Stimulated activated CD4-positive, alpha-beta T cell treated with anti-CD3 and anti-CD28 coated beads, Interleukin-12 subunit alpha, Interleukin-12 subunit beta, amount 100 ng/mL, for 4 hours (primary cell): ENCODE measurements at regions not wholly inside any gene's neighbourhood (a gene's known extent, or its start where the extent isn't known, plus 50 kb on each side); places are given as distances from the start of the nearest gene placed in this dataset.
"Not testable (repeated sequence)": the region's sequence is repeated elsewhere in the genome, so short reads cannot be mapped to it uniquely, and the experiment has no call there.

ENCODE experiments used
- DNase-seq: peaks from one replicate; pipeline ENCODE4 v3.0.0-alpha.2; 2020

DNA sequence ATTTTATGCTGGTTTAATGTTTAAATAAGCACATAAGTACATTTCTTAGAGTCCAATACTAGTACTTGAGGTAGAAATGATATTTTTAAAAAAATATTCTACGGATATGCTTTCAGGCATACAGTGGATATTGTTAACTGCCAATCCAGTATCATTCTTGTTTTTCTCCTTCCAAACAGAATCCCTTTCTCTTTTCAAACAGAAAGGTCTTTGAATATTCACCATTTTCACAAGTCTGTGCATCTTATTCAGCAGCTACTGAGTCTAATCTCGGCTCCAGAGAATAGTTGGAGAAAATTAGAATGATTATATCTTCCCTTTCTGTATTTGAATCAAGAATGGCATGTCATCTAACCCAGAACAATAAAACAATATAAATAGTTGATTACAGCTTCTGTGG lies 174.5 kb downstream of the GOLGA6L6 start:
- no peak for DNase-seq

DNA sequence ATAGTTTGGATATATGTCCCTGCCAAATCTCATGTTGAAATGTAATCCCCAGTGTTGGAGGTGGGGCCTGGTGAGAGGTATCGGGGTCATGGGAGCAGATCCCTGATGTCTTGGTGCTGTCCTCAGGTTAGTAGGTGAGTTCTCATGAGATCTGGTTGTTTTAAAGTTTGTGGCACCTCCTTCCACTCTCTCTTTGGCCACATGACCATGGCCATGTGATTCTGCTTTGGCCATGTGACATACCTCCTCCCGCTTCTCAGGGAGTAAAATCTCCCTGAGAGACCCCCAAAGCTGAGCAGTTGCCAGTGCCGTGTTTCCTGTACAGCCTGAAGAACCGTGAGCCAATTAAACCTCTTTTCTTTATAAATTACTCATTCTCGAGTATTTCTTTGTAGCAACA lies 178.0 kb downstream of the GOLGA6L6 start:
- DNase-seq: not testable (repeated sequence)

DNA sequence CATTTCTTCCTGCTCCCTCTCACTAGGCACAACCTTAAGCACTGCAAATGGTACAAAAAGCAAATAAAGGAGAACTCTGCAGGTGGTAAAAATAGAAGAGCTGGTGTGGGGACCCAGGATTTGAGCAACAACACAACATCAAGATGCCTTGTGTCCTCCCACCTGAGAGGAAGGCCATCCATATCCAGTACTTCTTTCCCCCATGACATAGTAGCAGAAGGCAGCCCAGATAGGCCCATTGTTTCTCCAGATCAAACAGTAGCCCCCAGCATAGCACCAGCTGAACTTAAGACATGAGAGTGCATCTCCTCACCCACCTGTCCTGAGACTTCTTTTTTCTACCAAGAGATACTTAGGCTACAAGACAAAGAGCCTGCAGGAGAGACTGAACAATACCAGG lies 180.5 kb downstream of the GOLGA6L6 start:
- DNase-seq: no peak

DNA sequence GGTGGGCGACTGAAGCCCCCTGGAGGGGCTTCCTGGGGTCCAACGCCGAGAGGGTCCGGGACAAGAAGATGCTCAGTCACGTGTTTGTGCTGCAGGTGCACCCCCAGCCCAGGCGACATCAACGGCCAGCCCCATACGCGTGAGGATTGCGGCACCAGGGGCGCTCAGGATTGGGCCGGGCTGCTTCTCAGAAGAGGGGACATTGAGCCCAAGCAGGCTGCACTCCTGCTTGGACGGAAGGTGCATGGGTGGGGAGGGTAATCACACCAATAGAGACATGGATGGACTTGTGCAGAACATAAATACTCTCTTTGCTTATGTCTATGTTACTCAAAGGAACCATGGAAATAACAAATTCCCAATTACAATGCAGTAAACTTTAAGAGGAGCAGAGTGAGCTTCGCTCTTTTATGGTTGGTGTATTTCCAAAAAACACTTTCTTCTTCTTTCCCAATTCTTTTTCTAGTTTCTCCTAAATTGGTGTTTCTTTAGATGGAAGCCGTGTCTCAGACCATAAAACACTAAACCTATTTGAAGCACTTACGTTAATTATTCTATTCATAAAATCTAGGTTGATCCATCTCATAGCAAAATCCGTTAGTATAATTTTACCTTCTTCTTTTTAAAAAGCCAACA lies 182.7 kb downstream of the GOLGA6L6 start:
- no peak for DNase-seq

DNA sequence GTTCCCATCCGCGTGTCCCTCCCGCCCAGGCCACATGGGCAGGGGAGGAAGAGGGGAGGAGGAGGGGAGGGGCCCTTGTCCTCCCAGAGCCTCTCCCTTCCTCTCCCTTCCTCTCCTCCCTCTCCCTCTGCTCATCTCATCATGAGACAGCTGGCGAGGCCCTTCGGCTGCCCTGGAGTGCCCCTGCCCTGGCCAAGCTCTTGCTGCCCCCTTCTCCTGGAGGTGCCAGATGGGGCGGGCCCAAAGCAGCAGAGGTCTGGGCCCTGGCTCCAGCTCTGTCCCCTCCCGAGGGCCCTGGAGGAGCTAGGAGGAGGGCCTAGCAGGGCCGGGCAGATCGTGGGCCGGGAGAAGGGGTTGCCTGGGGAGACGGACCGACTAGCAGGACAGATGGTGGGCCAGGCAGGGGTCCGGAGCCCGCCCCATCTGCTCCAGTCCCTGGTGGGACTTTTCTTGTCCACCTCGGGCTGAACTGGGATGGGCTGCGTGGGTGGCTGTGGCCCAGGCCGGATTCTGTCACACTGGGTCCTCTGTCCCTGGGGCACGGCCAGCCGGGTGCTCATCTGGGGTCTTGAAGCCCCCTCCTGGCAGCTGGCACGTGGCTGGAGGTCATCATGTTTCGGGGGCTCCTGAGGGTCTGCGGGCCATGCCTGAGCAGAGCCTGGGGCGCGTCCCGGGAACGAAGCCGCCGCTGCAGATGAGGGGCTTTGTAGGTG lies 183.4 kb downstream of the GOLGA6L6 start:
- DNase-seq: no peak

DNA sequence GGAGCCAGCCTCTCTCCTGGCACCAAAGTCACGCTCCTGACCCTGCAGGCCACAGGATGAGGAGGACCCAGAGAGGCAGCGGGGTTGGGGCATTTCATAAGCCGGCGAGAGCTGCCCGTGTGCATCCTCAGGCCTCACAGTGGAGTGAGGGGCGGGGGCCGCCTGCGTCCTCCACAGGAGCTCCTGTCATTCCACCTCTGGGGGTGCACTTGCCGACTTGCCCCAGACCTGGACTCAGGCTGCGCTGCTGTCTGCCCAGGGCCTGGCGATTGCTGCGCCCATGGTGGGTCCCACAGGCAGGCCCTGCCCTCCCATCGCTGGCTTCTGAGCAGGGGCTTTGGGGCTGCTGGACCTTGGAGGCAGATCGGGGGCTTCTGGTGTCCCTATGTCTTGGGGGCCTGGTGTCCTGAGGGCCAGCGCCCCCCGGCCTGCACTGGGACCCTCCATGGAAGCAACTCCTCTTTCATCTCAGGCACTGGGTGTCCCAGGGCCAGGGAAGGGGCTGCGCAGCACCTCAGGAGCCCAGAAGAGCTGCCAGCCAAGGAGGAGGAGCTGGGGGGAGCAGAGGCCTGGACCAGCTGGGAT lies 184.0 kb downstream of the GOLGA6L6 start:
- no peak for DNase-seq

DNA sequence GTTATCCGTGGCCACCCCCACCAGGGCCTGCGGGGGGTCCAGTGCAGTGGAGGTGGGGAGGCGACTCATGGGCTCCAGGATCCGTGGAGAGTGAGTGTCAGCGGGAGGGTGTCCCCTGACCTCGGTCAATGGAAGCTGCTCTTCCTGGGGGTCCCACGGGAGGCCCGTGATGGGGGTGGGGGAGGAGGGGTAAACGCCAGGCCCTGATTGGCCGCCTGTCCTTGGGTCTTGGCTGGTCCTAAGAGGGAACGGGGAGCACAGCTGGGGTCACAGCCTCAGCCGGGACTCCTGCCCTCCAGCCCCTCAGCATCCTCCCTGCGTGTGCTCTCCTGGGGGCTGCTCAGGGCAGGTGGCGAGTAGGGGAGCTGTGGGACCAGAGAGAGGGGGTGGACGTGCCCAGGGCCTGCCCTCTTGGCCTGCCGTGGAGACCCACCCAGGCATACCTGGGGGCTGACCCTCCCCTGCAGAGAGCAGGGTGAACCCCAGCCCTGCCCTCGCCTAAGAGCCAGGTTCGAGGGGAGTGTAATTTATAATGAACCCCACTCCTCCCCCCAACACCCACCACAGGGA lies 184.6 kb downstream of the GOLGA6L6 start:
- DNase-seq: no peak

DNA sequence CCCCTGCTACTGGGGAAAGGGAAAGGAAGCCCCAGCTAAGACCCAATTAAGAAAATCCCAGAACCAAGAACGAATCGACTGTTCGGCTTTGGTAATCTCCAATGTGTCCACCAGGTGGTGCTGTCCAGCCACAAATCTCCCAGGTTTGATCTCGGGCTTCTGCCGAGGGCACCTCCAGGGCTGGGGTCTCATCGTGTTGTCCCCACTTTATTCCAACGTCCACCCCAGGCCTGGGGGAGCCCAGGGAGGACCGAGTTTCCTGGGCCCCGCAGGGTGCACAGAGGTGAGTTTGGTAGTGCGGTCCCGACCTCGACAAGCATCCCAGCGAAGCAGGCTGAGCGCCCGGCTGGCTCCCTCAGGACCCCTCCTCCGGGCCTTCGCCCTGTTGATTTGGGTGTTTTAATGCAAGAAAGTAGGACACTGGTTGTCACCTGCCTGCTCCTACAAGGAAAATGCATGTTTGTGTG lies 185.1 kb downstream of the GOLGA6L6 start:
- DNase-seq: peak; percentile 84

DNA sequence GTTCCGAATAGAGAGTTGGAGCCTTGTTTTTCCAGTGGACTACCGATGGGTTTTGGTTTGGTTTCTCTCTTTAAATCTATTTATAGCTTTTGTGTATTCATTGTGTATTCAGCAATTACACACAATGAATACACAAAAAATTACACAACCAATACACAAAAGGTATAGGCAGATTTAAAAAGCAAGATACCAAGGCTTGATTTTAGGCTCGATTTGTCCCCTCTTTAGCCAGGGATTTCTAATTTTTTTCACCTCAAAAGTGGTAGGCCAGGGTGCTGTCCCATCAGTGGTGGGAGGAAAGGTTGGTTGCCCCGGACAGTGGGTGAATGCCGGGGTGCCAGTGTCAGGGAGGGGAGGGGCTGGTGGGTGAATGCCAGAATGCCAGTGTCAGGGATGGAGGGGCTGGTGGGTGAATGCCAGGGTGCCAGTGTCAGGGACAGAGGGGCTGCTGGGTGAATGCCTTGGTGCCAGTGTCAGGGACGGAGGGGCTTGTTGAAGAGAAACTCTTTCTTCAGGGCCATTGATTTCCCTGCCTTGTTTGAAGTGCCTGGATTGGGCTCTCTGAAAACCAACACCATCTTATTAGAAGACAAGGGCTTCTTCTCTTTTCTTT lies 186.2 kb downstream of the GOLGA6L6 start:
- DNase-seq: no peak

DNA sequence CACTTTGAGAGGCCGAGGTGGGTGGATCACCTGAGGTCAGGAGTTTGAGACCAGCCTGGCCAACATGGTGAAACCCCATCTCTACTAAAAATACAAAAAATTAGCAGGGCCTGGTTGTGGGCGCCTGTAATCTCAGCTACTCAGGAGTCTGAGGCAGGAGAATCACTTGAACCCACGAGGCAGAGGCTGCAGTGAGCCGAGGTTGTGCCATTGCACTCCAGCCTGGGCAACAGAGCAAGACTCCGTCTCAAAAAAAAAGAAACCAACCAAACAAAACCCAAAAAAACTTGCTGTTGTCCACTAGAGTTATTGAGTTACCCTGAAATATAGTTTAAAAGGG lies 186.7 kb downstream of the GOLGA6L6 start:
- not testable (repeated sequence) for DNase-seq

DNA sequence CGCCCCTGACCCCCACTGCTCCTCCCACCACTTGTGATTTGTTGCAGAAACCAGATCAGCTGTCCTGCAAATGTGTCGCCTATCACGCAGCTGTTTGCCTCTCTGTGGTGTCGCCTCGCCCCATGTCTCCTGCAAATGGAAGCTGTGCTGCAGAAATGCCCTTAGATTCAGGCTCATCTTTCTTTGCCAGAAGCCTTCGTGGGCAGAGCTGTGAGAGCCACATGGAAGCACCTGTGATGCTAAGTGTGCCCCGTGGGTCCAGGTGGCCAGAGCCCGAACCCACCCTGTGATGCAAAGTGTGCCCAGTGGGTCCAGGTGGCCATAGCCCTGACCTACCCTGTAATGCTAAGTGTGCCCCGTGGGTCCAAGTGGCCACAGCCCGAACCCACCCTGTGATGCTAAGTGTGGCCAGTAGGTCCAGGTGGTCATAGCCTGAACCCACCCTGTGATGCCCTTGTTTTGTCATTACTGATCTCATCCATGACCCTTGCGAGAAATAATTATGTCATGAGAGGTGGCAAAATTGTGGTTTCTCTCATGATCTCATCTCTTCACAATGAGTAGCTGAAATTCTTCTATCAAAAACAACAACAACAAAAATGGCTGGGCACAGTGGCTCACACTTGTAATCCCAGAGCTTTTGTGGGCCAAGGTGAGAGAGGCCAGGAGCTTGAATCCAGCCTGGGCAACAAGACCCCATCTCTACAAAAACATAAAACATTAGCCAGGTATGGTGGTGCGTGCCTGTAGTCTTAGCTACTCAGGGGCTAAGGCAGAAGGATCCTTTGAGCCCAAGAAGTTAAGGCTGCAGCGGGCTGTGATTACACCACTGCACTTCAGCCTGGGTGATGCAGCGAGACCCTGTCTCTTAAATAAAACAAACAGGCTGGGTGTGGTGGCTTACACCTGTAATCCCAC lies 187.4 kb downstream of the GOLGA6L6 start:
- DNase-seq: no peak

DNA sequence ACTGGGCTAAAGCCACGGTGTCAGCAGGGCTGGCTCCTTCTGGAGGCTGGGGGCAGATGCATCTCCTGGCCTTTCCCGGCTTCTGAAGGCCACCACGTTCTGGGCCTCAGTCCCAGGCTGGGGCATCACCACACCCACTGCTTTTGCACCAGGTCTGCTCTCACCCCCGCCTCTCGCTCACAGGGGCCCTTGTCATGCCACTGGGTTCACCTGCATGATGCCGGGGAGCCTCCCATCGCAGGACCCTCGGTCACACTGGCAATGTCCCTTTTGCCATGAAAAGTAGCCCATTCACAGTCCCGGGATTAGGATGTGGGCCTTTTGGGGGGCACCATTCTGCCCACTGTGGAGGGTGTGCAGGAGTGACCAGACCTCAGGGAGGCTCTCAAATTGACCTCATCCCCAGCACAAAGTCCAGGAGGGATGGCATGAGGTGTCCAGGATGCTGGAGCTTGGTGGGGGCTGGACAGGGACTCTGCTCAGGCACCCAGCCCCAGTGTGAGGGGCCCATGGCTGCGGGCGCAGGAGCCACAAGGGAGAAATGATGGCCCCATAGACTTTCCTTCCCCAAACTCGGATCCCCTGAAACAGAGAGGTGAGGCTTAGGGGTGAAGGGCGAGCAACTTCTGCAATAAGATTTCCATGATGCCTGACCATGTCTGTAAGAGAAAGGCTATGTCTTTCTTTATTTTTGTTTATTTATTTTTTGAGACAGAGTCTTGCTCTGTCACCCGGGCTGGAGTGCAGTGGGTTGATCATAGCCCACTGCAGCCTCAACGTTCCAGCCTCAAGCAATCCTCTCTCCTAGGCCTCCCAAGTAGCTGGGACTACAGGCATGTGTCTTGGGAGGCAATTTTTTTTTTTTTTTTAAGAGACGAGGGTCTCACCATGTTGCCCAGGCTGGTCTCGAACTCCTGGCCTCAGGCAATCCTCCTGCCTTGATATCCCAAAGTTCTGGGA lies 189.1 kb downstream of the GOLGA6L6 start:
- DNase-seq: no peak

DNA sequence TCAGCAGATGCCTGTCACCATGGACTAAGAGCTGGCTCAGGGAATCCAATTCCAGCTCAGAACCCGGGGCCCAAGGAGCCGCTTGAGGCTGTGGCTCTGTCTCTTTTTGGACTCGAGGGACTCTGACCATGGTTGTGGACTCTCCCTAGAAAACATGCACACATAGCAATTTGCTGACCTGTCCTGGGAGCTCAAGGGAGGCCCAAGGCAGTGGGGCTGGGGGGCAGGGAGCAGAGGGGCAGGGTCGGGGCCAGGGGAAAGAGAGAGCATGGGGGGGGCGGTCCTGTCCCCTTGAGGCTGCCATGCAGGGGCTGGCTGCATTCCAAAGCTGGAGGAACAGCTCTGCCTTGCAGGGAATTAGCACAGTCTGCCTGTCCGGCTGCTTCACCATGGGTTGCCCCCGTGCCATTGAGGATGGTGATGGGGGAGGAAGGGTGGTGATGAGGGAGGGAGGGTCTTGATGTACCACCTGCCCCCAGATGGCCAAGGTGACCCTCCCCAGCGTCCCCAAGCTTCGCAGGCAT lies 190.1 kb downstream of the GOLGA6L6 start:
- DNase-seq: no peak

DNA sequence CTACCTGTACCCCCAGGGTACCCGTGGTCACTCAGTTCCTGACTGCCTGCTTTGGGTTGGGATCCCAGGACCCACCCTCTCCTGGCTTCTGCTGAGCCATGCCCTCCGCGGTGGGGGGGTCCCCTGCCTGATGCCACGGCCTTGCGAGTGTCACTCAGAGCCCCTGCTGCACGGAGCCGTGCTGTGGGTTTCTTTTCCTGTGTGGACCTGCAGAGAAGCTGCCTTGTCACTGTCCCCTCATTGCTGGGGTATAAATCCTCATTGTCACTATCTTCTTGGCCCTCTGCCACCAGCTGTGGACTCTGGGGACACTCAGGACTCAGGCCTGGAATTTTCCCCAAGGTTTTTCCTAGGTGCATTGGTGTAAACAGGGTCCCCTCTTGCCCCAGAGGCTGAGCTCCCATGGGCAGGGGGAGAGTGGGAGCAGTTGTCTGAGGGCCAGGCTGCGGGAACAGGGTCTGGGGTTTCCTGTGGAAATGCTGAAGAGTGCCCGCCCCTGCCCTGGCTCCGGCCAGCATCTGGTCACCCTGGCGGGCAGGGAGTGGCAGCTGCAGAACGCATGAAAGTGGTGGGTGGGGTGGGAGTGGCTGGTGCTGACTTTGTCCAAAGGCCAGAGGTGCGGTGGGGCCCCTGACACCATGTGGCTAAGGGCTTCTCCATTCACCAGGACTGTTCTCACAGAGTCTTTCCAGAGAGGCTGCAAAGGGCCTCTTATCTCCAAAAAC lies 191.7 kb downstream of the GOLGA6L6 start:
- DNase-seq: no peak

DNA sequence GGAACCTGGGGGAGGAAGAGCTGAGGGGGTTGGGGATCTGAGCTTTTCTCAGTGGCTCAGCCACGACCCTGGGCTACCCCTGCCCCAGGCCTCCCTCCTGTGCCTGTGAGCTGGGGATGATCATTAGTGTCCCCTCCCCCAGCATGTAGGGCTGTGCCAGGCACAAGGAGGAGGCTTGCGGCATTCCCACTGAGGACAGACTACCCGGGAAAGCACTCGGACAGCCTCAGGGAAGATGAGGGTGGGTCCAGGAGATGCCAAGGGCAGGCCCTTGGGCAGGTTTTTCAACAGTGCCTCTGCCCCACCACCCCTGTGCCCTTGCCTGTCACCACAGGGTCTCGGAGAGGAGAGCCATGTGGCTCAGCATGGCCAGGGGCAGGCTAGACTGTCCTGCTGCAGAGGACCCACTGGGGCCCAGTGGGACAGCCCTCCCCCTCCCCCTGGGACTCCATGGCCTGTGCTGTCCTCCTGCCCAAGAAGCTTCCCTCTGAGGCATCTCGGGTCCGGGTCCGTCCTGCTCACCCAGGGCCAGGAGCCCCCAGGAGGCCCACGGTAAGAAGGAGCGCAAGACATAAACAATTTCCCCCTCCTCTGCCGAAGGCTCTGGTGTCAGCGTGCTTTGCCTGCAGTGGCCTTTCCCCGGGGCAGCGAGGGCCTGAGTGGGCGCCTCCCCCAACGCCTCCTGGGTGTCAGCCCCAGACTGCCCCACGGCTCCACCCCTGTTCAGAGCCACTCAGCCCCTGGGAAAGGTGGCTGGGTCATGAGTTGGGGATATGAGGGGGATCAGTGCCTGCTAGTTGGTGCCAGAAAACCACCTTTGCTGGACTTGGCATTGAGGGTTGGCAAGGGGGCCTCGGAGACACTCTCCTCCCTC lies 192.5 kb downstream of the GOLGA6L6 start:
- DNase-seq: no peak

DNA sequence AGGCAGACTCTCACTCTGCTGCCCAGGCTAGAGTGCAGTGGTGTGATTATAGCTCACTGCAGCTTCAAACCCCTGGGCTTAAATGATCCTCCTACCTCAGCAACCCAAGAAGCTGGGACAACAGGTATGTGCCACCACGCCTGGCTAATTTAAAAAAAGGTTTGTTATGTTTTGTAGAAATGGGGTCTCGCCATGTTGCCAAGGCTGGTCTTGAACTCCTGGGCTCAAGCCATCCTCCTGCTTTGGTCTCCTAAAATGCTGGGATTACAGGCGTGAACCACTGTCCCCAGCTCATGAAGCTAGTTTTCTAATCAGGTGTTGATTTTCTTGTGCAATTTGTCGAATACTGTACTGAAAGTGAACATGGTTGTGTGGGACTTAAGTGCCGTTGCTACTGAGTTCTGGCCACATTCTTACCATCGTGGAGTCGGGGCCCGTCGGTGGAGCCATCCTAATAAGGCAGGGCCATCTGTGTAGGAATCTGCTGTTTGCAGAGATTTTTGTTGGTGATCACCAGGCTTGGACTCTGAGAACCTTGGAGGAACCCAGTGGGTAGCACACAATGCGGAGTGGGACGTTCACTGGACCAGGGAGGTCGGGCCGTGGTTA lies 193.2 kb downstream of the GOLGA6L6 start:
- DNase-seq: no peak

DNA sequence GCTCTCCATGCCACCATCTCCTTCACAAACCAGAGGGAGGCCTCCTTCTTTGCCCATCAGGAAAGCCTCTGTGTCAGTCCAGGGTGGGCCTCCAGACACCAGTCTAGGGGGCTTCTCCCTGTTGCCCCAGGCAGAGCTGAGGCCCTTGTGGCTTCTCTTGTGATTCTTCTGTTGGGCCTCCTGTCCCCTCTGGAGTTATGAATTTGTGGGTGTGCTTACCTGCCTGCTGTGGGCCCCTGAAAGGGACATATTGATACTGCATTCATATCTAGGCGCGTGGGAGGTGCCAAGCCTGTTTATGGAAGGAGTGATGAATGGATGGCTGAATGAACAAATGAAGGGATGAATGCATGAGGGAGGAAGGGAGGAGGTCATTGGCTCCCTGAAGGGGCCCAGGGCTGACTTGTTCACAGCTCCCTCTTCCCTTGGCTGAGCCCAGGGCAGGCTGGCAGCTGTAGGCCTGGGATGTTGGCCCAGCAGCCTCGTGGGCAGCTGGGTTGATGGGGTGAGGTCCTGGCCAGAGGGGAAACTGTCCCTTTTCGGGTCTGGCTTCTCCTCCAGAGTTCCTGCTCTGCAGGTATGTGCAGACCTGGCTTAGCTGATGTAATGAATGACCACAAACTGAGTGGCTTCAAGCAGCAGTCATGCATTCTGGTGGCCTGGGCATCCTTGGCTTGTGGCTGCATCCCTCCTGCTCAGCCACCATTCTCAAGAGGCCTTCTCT lies 195.4 kb downstream of the GOLGA6L6 start:
- no peak for DNase-seq

DNA sequence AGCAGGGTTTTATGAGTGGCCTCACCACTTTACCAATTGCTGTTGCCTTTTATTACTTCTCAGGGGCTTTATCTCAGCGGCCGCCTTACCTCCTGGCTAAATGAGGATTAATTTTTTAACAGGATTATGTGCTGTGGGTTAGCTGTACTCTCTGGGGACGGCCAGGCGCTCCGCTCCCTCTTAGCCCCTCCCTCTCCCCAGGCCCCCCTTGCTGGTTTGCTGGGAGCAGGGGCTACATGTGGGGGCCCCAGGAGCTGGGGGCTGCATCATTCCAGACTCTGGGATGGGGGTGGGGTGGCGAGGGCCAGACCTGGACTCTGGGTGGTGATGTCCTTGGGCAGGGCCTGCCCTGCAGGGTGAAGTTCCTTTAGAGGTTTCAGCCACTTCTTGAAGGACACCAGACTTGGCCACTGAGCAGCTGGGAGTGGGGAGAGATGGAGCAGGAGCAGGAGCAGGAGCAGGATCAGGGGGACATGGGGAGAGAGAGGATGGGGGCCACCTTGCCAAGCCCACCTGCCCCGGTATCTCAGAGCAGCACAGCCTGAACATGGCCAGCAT lies 196.1 kb downstream of the GOLGA6L6 start:
- DNase-seq: no peak
